ENCODE measurements at regions not wholly inside any gene's neighbourhood (a gene's known extent, or its start where the extent isn't known, plus 50 kb on each side); places are given as distances from the start of the nearest gene placed in this dataset.

- no peak for TF ChIP-seq CTCF (IDR thresholded peaks at IDR 0.05; ENCODE audit: extremely low read depth, missing control alignments)
- DNase-seq (ENCODE audit: low spot score): no peak
These were observed 291.9 kb upstream of the N4BP1 start for GRCh38 chr16:48901712-48902374.

GRCh38 chr16:48899500-48899899 lies 289.5 kb upstream of the N4BP1 start:
- TF ChIP-seq CTCF (IDR thresholded peaks at IDR 0.05; ENCODE audit: extremely low read depth, missing control alignments): no peak
- no peak for DNase-seq (ENCODE audit: low spot score)

- no peak for TF ChIP-seq CTCF (IDR thresholded peaks at IDR 0.05; ENCODE audit: extremely low read depth, missing control alignments)
These were observed 287.8 kb upstream of the N4BP1 start for GRCh38 chr16:48897698-48898205.

GRCh38 chr16:48895142-48895541 lies 285.2 kb upstream of the N4BP1 start:
- no peak for DNase-seq (ENCODE audit: low spot score)
- no peak for TF ChIP-seq CTCF (IDR thresholded peaks at IDR 0.05; ENCODE audit: extremely low read depth, missing control alignments)

More at GRCh38 chr16:48897698-48898205, 287.8 kb upstream of the N4BP1 start:
- no peak for DNase-seq (ENCODE audit: low spot score)

GRCh38 chr16:48892893-48893292 lies 282.9 kb upstream of the N4BP1 start:
- no peak for DNase-seq (ENCODE audit: low spot score)
- TF ChIP-seq CTCF (IDR thresholded peaks at IDR 0.05; ENCODE audit: extremely low read depth, missing control alignments): no peak

GRCh38 chr16:48887646-48888210 lies 277.7 kb upstream of the N4BP1 start:
- no peak for TF ChIP-seq CTCF (IDR thresholded peaks at IDR 0.05; ENCODE audit: extremely low read depth, missing control alignments)
- no peak for DNase-seq (ENCODE audit: low spot score)

- DNase-seq (ENCODE audit: low spot score): no peak
- no peak for TF ChIP-seq CTCF (IDR thresholded peaks at IDR 0.05; ENCODE audit: extremely low read depth, missing control alignments)
These were observed 275.5 kb upstream of the N4BP1 start for GRCh38 chr16:48885471-48885870.
